B cell (primary cell): ENCODE measurements at regions not wholly inside any gene's neighbourhood (a gene's known extent, or its start where the extent isn't known, plus 50 kb on each side); places are given as distances from the start of the nearest gene placed in this dataset.

Source experiments
- ATAC-seq: fragments of 200-7000 bp; cut with Tn5 transposase; one replicate; pipeline ENCODE4 v1.10.0; 2021; ENCODE audit warnings: low read depth, mild to moderate bottlenecking, moderate number of reproducible peaks, moderate library complexity
- CTCF ChIA-PET: fragments of 350-600 bp; sonication (Branson Sonifier 250); formaldehyde crosslinking; loops from one replicate; lab custom pipeline; 2021; ENCODE audit warnings: antibody characterized with exemption, inconsistent platforms; lab: Charles Lee
- POLR2A ChIA-PET: fragments of 350-600 bp; sonication (Branson Sonifier 250); formaldehyde crosslinking; loops from one replicate; lab custom pipeline; 2021; ENCODE audit warnings: antibody characterized with exemption; lab: Charles Lee
- DNase-seq: peaks from one replicate; pipeline ENCODE4 v3.0.0; 2013
- H2AFZ ChIP-seq: 2 replicates; pipeline ENCODE4 v1.6.1; 2012; ENCODE audit warnings: mild to moderate bottlenecking, low read depth, low read length; ENCODE audit not compliant: insufficient read depth, poor library complexity, severe bottlenecking
- H3K27ac ChIP-seq, 2 donors: 1 replicate in 1 of 2; 2 replicates in 1 of 2; pipeline ENCODE4 v1.5.1; 2012 to 2013; ENCODE audit warnings: low read length in 2 of 2, mild to moderate bottlenecking in 2 of 2, moderate library complexity in 1 of 2
- H3K27me3 ChIP-seq, 4 experiments: fragments of 200-600 bp in 1 of 4; sonication (generic) in 1 of 4; replicated peaks in 1 of 4; 1 replicate in 2 of 4; 2 replicates in 2 of 4; pipeline versions ENCODE4 v1.6.1 to v1.7.0; 2013 to 2016; ENCODE audit warnings: low read length in 3 of 4, mild to moderate bottlenecking in 2 of 4, mixed read lengths in 1 of 4, moderate library complexity in 1 of 4; ENCODE audit not compliant: insufficient read depth in 4 of 4, control insufficient read depth in 3 of 4; ENCODE audit errors: control extremely low read depth in 1 of 4
- H3K36me3 ChIP-seq, 2 experiments: replicated peaks in 1 of 2; 1 replicate in 1 of 2; 2 replicates in 1 of 2; pipeline versions ENCODE4 v1.6.1 to v1.7.1; 2013; ENCODE audit warnings: low read length in 1 of 2; ENCODE audit not compliant: insufficient read depth in 2 of 2, control insufficient read depth in 1 of 2; ENCODE audit errors: control extremely low read depth in 1 of 2, extremely low read depth in 1 of 2
- H3K4me1 ChIP-seq, 2 donors: fragments of 200-600 bp in 1 of 2; sonication (generic) in 1 of 2; 1 replicate in 1 of 2; 2 replicates in 1 of 2; pipeline versions ENCODE4 v1.5.1 to v1.6.1; 2013 to 2017; ENCODE audit warnings: low read length in 2 of 2; ENCODE audit not compliant: control insufficient read depth in 2 of 2, insufficient read depth in 2 of 2
- H3K4me2 ChIP-seq: replicated peaks from 2 replicates; pipeline ENCODE3; 2012; ENCODE audit warnings: mild to moderate bottlenecking, low read depth, low read length; ENCODE audit not compliant: poor library complexity, severe bottlenecking
- H3K4me3 ChIP-seq, 5 experiments: fragments of 200-600 bp in 1 of 5; sonication (generic) in 1 of 5; 1 replicate in 3 of 5; 2 replicates in 2 of 5; pipeline versions ENCODE4 v1.5.1 to v1.7.0; 2011 to 2016; ENCODE audit warnings: low read length in 4 of 5, mild to moderate bottlenecking in 4 of 5, low read depth in 2 of 5, control low read depth in 1 of 5, moderate library complexity in 1 of 5; ENCODE audit not compliant: insufficient read depth in 1 of 5; ENCODE audit errors: control extremely low read depth in 1 of 5, extremely low read depth in 1 of 5
- H3K79me2 ChIP-seq: fragments of 200-600 bp; sonication (generic); one replicate; pipeline ENCODE4 v1.6.0; 2016; ENCODE audit warnings: low read length; ENCODE audit not compliant: control insufficient read depth, insufficient read depth
- H3K9ac ChIP-seq: fragments of 200-600 bp; sonication (generic); 2 replicates; pipeline ENCODE4 v1.6.1; 2017; ENCODE audit warnings: mild to moderate bottlenecking, low read length, moderate library complexity
- H3K9me3 ChIP-seq, 3 donors: one replicate each; pipeline versions ENCODE4 v1.6.1 to v1.7.1; 2013; ENCODE audit warnings: low read length in 2 of 3; ENCODE audit not compliant: control insufficient read depth in 2 of 3, insufficient read depth in 1 of 3; ENCODE audit errors: control extremely low read depth in 1 of 3
- H4K20me1 ChIP-seq: 2 replicates; pipeline ENCODE4 v1.6.0; 2012; ENCODE audit warnings: mild to moderate bottlenecking, low read length; ENCODE audit not compliant: insufficient read depth, control insufficient read depth, poor library complexity, severe bottlenecking
- H3K27ac Mint-ChIP-seq: one replicate; pipeline ENCODE4 v1.8.0; 2021; ENCODE audit warnings: mixed read lengths
- H3K27me3 Mint-ChIP-seq: one replicate; pipeline ENCODE4 v1.8.0; 2021; ENCODE audit warnings: mixed read lengths
- H3K4me1 Mint-ChIP-seq: one replicate; pipeline ENCODE4 v1.8.0; 2021; ENCODE audit warnings: mixed read lengths
- H3K4me3 Mint-ChIP-seq: one replicate; pipeline ENCODE4 v1.8.0; 2021; ENCODE audit warnings: mixed read lengths
- H3K9me3 Mint-ChIP-seq: one replicate; pipeline ENCODE4 v1.8.0; 2022; ENCODE audit warnings: mixed read lengths; ENCODE audit not compliant: insufficient read depth
- CTCF ChIP-seq: fragments of 200-600 bp; IDR thresholded peaks from one replicate; pipeline ENCODE4 v1.8.0; 2022; ENCODE audit warnings: antibody characterized with exemption, mild to moderate bottlenecking
- EZH2 ChIP-seq: IDR thresholded peaks from 2 replicates; pipeline ENCODE4 v1.6.1; 2012; ENCODE audit warnings: borderline replicate concordance, low read depth, mild to moderate bottlenecking, moderate library complexity, low read length; ENCODE audit not compliant: insufficient read depth, poor library complexity, severe bottlenecking
- WGBS: methylation state at CpG from one replicate; pipeline ENCODE4 v1.1.5; 2013; ENCODE audit warnings: missing lambda C conversion rate; ENCODE audit not compliant: insufficient coverage; 5-methylcytosine and 5-hydroxymethylcytosine counted together
- intact Hi-C: fragments of 100-400 bp; cut with micrococcal nuclease; formaldehyde crosslinking; loops from one replicate; pipeline ENCODE4 v1.10.0; 2022

GRCh38 chr9:129335464-129336129 is 157.5 kb upstream of the IER5L start:
- H3K27ac Mint-ChIP-seq = no peak overlapping the region
- intact Hi-C loops = no loop called here
- no peak overlapping the region for H3K4me3 ChIP-seq
- no peak overlapping the region for H2AFZ ChIP-seq
- no peaks in the 10 kb centered on the region for H3K79me2 ChIP-seq
- ChIA-PET CTCF (interaction anchor here (0.6 to 1.7 kb wide), 3 partner anchors 50 to 290 kb away, joined by 3 to 4 read pairs (median 3); partner anchors contain the start of gene NTMT1), POLR2A (interaction anchor here (0.6 to 0.7 kb wide), 2 partner anchors 27 to 109 kb away, joined by 4 to 5 read pairs; no protein-coding TSS in a partner anchor)
- H3K4me1 ChIP-seq = peaks cover 26 to 33% of the 10 kb centered on the region in 2 donors
- H3K4me2 ChIP-seq = peak overlapping the region; percentile 84
- H3K36me3 ChIP-seq = no peaks in the 10 kb centered on the region
- no peak overlapping the region for H3K27ac ChIP-seq
- ATAC-seq (no peak), DNase-seq (no peak)
- H3K9me3 Mint-ChIP-seq = peaks cover 2% of the 10 kb centered on the region
- no peaks in the 10 kb centered on the region for H4K20me1 ChIP-seq
- H3K9me3 ChIP-seq = peaks cover 0 to 44% (median 5%) of the 10 kb centered on the region in 3 donors
- WGBS = 35% methylated on average over 3 of the region's 7 CpGs
- H3K9ac ChIP-seq = no peak overlapping the region
- H3K27me3 ChIP-seq = peaks cover 0 to 42% (median 16%) of the 10 kb centered on the region in 4 experiments
- H3K27me3 Mint-ChIP-seq = peaks cover 41% of the 10 kb centered on the region
- TF ChIP-seq EZH2 (no peak), CTCF (no peak)
- peak overlapping the region; percentile 84 for H3K4me3 Mint-ChIP-seq
- peaks cover 23% of the 10 kb centered on the region for H3K4me1 Mint-ChIP-seq
